ENCODE measurements at regions not wholly inside any gene's neighbourhood (a gene's known extent, or its start where the extent isn't known, plus 50 kb on each side); places are given as distances from the start of the nearest gene placed in this dataset.
A peak's percentile ranks its signal among the peaks of the same experiment; 100 is the strongest.

DNA sequence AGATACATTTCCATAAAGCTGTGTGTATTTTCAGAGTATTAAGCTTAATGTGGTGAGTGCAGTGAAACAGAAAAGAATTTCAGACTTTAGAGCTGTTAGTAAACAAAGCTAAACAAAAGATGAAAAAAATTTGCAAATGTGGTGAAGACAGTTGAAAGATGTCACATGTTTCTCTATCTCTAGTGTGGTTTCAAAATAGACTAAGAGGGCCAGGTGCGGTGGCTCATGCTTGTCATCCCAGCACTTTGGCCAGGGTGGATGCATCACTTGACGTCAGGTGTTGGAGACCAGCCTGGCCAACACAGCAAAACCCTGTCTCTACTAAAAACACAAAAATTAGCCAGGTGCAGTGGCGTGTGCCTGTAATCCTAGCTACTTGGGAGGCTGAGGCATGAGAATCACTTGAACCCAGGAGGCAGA, 466.0 kb upstream of the NR2F2 start:
- H3K27me3 ChIP-seq: no peaks in the 10 kb centered on the region
- TF ChIP-seq, protein P1, sequence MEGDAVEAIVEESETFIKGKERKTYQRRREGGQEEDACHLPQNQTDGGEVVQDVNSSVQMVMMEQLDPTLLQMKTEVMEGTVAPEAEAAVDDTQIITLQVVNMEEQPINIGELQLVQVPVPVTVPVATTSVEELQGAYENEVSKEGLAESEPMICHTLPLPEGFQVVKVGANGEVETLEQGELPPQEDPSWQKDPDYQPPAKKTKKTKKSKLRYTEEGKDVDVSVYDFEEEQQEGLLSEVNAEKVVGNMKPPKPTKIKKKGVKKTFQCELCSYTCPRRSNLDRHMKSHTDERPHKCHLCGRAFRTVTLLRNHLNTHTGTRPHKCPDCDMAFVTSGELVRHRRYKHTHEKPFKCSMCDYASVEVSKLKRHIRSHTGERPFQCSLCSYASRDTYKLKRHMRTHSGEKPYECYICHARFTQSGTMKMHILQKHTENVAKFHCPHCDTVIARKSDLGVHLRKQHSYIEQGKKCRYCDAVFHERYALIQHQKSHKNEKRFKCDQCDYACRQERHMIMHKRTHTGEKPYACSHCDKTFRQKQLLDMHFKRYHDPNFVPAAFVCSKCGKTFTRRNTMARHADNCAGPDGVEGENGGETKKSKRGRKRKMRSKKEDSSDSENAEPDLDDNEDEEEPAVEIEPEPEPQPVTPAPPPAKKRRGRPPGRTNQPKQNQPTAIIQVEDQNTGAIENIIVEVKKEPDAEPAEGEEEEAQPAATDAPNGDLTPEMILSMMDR (IDR thresholded peaks at IDR 0.05; ENCODE audit: low read depth, low read length): no peak
- H3K27ac ChIP-seq: no peak overlapping the region
- H3K36me3 ChIP-seq: no peaks in the 10 kb centered on the region
- no peak for DNase-seq (ENCODE audit: low read depth in 1 of 2, low spot score in 1 of 2)
- no peak overlapping the region for H3K4me3 ChIP-seq
- no peaks in the 10 kb centered on the region for H3K9me3 ChIP-seq (ENCODE audit: low read depth)
- H3K4me1 ChIP-seq (ENCODE audit: low read depth): no peaks in the 10 kb centered on the region

DNA sequence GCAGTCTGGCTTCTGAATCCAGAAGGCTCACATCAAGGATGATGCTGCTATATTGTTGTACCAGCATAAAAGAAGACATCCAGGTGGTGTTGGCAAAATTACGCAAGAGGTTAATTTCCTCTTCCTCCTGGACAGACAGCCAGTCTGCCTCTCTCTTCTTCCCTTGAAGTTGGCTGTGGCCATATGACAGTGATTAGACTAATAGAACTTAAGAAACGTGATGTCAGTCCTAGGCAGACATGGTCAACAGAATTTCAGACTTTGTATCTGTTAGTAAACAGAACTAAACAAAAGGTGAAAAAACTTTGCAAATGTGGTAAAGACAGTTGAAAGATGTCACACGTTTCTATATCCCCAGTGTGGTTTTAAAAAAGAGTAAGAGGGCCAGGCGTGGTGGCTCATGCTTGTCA, 465.2 kb upstream of the NR2F2 start:
- Histone ChIP-seq H3K27ac (no peak overlapping the region), H3K27me3 (no peaks in the 10 kb centered on the region), H3K4me1 (ENCODE audit: low read depth) (no peaks in the 10 kb centered on the region), H3K36me3 (no peaks in the 10 kb centered on the region), H3K4me3 (no peak overlapping the region), H3K9me3 (ENCODE audit: low read depth) (no peaks in the 10 kb centered on the region)
- DNase-seq (ENCODE audit: low read depth in 1 of 2, low spot score in 1 of 2): no peak
- TF ChIP-seq, protein P1 (IDR thresholded peaks at IDR 0.05; ENCODE audit: low read depth, low read length): no peak

DNA sequence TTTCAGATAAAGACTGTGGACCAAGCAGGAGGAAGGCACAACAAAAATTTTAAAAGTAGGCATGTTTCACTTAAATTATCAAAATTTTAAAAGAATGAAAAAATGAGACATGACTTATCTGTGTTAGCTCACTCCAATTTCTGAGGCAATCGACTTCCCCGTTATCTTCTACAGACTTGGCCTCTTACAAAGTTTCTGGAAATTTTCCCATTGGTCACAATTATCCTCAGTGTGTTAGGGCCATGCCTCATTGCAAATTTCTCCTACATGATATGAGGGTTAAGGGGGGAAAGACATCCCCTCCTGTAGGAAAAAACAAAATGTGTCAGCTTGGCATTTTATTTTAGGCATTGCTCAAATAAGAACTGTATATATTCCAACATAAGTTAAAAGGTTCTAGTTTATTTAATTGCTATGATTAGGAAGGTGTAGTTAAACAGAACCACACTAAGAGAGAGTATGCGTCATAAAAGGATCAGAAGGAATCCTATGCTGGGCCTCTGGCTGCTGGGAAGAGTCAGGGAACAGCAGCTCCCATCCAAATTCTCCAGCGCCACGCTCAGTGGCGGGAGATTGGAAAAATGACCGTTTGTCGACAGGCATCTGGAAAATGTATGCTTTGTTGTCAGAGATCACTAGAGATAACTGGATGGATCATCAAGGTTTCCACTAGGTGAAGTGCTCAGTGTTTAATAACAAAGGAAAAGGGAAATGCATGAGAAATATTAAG, 463.6 kb upstream of the NR2F2 start:
- Histone ChIP-seq H3K27me3 (no peaks in the 10 kb centered on the region), H3K36me3 (no peaks in the 10 kb centered on the region), H3K9me3 (ENCODE audit: low read depth) (no peaks in the 10 kb centered on the region), H3K4me3 (no peak overlapping the region), H3K4me1 (ENCODE audit: low read depth) (no peaks in the 10 kb centered on the region), H3K27ac (no peak overlapping the region)
- peak in 1 of 2 donors; percentile 77 for DNase-seq (ENCODE audit: low read depth in 1 of 2, low spot score in 1 of 2)
- TF ChIP-seq, protein P1 (IDR thresholded peaks at IDR 0.05; ENCODE audit: low read depth, low read length): no peak

DNA sequence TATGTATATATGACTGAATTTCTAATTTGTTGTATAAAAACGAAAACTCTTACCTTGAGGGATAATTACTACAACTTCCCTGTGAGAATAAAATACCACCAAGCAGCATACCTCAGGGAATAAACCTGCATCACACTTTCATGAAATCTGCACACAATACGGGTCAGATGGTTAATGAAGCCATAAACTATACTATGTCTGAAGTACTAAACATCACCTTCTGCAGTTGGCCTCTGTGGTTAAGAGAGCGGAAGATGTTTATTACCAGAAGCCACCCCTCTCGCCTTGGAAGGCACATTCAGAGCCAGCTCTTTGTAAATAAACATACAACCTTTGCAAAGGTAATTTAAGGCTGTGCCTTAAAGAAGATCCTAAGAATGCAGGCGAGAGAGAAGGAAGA, 462.1 kb upstream of the NR2F2 start:
- DNase-seq (ENCODE audit: low read depth in 1 of 2, low spot score in 1 of 2): no peak
- Histone ChIP-seq H3K27ac (no peak overlapping the region), H3K9me3 (ENCODE audit: low read depth) (no peaks in the 10 kb centered on the region), H3K27me3 (no peaks in the 10 kb centered on the region), H3K4me1 (ENCODE audit: low read depth) (no peaks in the 10 kb centered on the region), H3K36me3 (no peaks in the 10 kb centered on the region), H3K4me3 (no peak overlapping the region)
- TF ChIP-seq, protein P1 (IDR thresholded peaks at IDR 0.05; ENCODE audit: low read depth, low read length): no peak

DNA sequence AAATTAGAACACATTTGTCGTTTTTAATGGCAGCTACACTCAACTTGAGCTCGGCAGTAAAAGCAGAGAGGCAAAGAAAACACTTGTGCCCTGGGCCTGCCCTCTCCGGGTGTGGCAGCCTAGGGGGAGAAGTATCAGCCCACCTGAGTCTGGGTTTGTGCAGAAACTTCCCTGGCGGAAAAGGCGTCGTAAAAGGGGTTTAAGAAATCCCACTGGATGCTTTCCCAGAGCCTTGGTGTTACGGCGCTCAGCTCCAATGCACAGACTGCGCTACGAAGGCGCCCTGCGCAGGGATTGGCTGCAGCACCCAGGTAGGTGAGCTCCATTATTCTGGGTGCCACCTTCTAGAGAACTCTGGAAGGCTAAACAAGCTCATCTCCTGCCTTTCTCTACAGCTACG, 461.5 kb upstream of the NR2F2 start:
- Histone ChIP-seq H3K27me3 (no peaks in the 10 kb centered on the region), H3K4me3 (no peak overlapping the region), H3K36me3 (no peaks in the 10 kb centered on the region), H3K27ac (no peak overlapping the region), H3K9me3 (ENCODE audit: low read depth) (no peaks in the 10 kb centered on the region), H3K4me1 (ENCODE audit: low read depth) (no peaks in the 10 kb centered on the region)
- no peak for DNase-seq (ENCODE audit: low read depth in 1 of 2, low spot score in 1 of 2)
- TF ChIP-seq, protein P1 (IDR thresholded peaks at IDR 0.05; ENCODE audit: low read depth, low read length): no peak

Data from cardiac muscle cell (in vitro differentiated cells and primary cell).